CD4-positive, alpha-beta T cell (primary cell): ENCODE measurements at regions not wholly inside any gene's neighbourhood (a gene's known extent, or its start where the extent isn't known, plus 50 kb on each side); places are given as distances from the start of the nearest gene placed in this dataset.

ENCODE experiments used
- ATAC-seq: fragments of 200-7000 bp; cut with Tn5 transposase; one replicate; pipeline ENCODE4 v1.10.0; 2022; ENCODE audit warnings: mild to moderate bottlenecking; ENCODE audit not compliant: poor library complexity
- CTCF ChIA-PET: fragments of 350-600 bp; sonication (Branson Sonifier 250); formaldehyde crosslinking; loops from one replicate; lab custom pipeline; 2021; ENCODE audit warnings: antibody characterized with exemption, inconsistent platforms; lab: Charles Lee
- POLR2A ChIA-PET: fragments of 350-600 bp; sonication (Branson Sonifier 250); formaldehyde crosslinking; loops from one replicate; lab custom pipeline; 2021; ENCODE audit warnings: antibody characterized with exemption, inconsistent platforms; lab: Charles Lee
- DNase-seq, 14 experiments: peaks; one replicate each; pipeline ENCODE4 v3.0.0-alpha.2; 2013 to 2020; ENCODE audit warnings: mixed read lengths in 2 of 14
- H3K27ac ChIP-seq, 2 donors: one replicate each; pipeline versions ENCODE4 v1.5.1 to v1.7.0; 2013; ENCODE audit warnings: low read length in 2 of 2, low read depth in 1 of 2, mild to moderate bottlenecking in 1 of 2
- H3K27me3 ChIP-seq, 2 experiments: 1 replicate in 1 of 2; 2 replicates in 1 of 2; pipeline versions ENCODE4 v1.6.1 to v1.7.0; 2013; ENCODE audit warnings: low read length in 2 of 2, control low read depth in 1 of 2, mild to moderate bottlenecking in 1 of 2, moderate library complexity in 1 of 2; ENCODE audit not compliant: insufficient read depth in 2 of 2, control insufficient read depth in 1 of 2
- H3K36me3 ChIP-seq: one replicate; pipeline ENCODE4 v1.6.1; 2013; ENCODE audit warnings: low read length, control low read depth; ENCODE audit not compliant: insufficient read depth
- H3K4me1 ChIP-seq: one replicate; pipeline ENCODE4 v1.6.1; 2013; ENCODE audit warnings: low read length, control low read depth; ENCODE audit not compliant: insufficient read depth
- H3K4me3 ChIP-seq: one replicate; pipeline ENCODE4 v1.5.1; 2013; ENCODE audit warnings: mild to moderate bottlenecking, low read length, moderate library complexity
- H3K9me3 ChIP-seq, 2 experiments: 1 replicate in 1 of 2; 2 replicates in 1 of 2; pipeline versions ENCODE4 v1.6.1 to v1.7.0; 2013; ENCODE audit warnings: low read length in 2 of 2, mild to moderate bottlenecking in 2 of 2, control low read depth in 1 of 2, moderate library complexity in 1 of 2; ENCODE audit not compliant: control insufficient read depth in 1 of 2, insufficient read depth in 1 of 2
- H3K27ac Mint-ChIP-seq: one replicate; pipeline ENCODE4 v1.8.0; 2020; ENCODE audit warnings: mixed read lengths
- H3K27me3 Mint-ChIP-seq: one replicate; pipeline ENCODE4 v1.8.0; 2021; ENCODE audit warnings: mixed read lengths
- H3K36me3 Mint-ChIP-seq: one replicate; pipeline ENCODE4 v1.8.0; 2021; ENCODE audit warnings: low read depth, mixed read lengths
- H3K4me1 Mint-ChIP-seq: one replicate; pipeline ENCODE4 v1.8.0; 2021; ENCODE audit warnings: low read depth, mixed read lengths
- H3K4me3 Mint-ChIP-seq: one replicate; pipeline ENCODE4 v1.8.0; 2020; ENCODE audit warnings: mild to moderate bottlenecking, mixed read lengths
- H3K9me3 Mint-ChIP-seq: one replicate; pipeline ENCODE4 v1.8.0; 2020; ENCODE audit warnings: mixed read lengths
- CTCF ChIP-seq: fragments of 200-600 bp; IDR thresholded peaks from one replicate; pipeline ENCODE4 v1.8.0; 2022; ENCODE audit warnings: antibody characterized with exemption, mild to moderate bottlenecking
- intact Hi-C, 2 experiments: fragments of 100-400 bp; cut with DNase I in 1 of 2; cut with micrococcal nuclease in 1 of 2; formaldehyde crosslinking; loops; one replicate each; pipeline versions ENCODE4 v1.15.1 to v1.9.0; 2023 to 2025; cut with DNase I, micrococcal nuclease

GRCh38 chr1:185573677-185574076, 160.5 kb upstream of the HMCN1 start:
- Histone ChIP-seq H3K4me1 (peaks cover 13% of the 10 kb centered on the region), H3K9me3 (peaks cover 2 to 3% of the 10 kb centered on the region in 2 experiments), H3K27me3 (no peaks in the 10 kb centered on the region), H3K4me3 (no peak overlapping the region), H3K27ac (no peak overlapping the region), H3K36me3 (no peaks in the 10 kb centered on the region)
- ATAC-seq, result no peak
- H3K4me3 Mint-ChIP-seq, result no peak overlapping the region
- peaks cover 4% of the 10 kb centered on the region for H3K36me3 Mint-ChIP-seq
- no peak for DNase-seq
- no peak for TF ChIP-seq CTCF
- CTCF ChIA-PET, result interaction anchor here (3.4 kb wide), 1 partner anchor 11 kb away, joined by 9 read pairs; no protein-coding TSS in a partner anchor
- no peak overlapping the region for H3K27ac Mint-ChIP-seq
- POLR2A ChIA-PET, result interaction anchor here (1.1 to 1.3 kb wide), 2 partner anchors 11 to 256 kb away, joined by 3 read pairs; no protein-coding TSS in a partner anchor
- peaks cover 9% of the 10 kb centered on the region for H3K9me3 Mint-ChIP-seq
- H3K4me1 Mint-ChIP-seq, result peaks cover 40% of the 10 kb centered on the region
- intact Hi-C loops, result loop anchor here in 1 of 2 experiments (2.0 kb wide), 1 partner anchor 15 kb away; no protein-coding TSS in a partner anchor
- H3K27me3 Mint-ChIP-seq, result no peaks in the 10 kb centered on the region

- Mint-ChIP-seq H3K27ac (no peak overlapping the region), H3K9me3 (peaks cover 6% of the 10 kb centered on the region), H3K36me3 (no peaks in the 10 kb centered on the region), H3K4me1 (peaks cover 45% of the 10 kb centered on the region), H3K27me3 (no peaks in the 10 kb centered on the region), H3K4me3 (no peak overlapping the region)
- Histone ChIP-seq H3K27me3 (no peaks in the 10 kb centered on the region), H3K36me3 (no peaks in the 10 kb centered on the region), H3K4me3 (no peak overlapping the region), H3K9me3 (peaks cover 0 to 3% of the 10 kb centered on the region in 2 experiments), H3K27ac (no peak overlapping the region), H3K4me1 (peaks cover 15% of the 10 kb centered on the region)
- DNase-seq (no peak), ATAC-seq (no peak)
- POLR2A ChIA-PET, result interaction anchor here (1.1 kb wide), 1 partner anchor 10 kb away, joined by 3 read pairs; no protein-coding TSS in a partner anchor
- CTCF ChIA-PET, result interaction anchor here (3.4 kb wide), 1 partner anchor 10 kb away, joined by 9 read pairs; no protein-coding TSS in a partner anchor
- no peak for TF ChIP-seq CTCF
- intact Hi-C loops, result no loop called here
These were observed 161.0 kb upstream of the HMCN1 start for GRCh38 chr1:185573162-185573561.

GRCh38 chr1:185570962-185571361, 163.2 kb upstream of the HMCN1 start:
- H3K36me3 Mint-ChIP-seq, result no peaks in the 10 kb centered on the region
- peak overlapping the region; percentile 94 for H3K27ac Mint-ChIP-seq
- CTCF ChIA-PET, result interaction anchor here (0.7 to 1.8 kb wide), 3 partner anchors 11 to 253 kb away, joined by 3 to 5 read pairs (median 4); partner anchors contain the start of gene IVNS1ABP
- POLR2A ChIA-PET, result interaction anchor here (0.7 to 2.6 kb wide), 2 partner anchors 11 to 254 kb away, joined by 4 to 11 read pairs; partner anchors contain the start of gene IVNS1ABP
- H3K27me3 ChIP-seq, result no peaks in the 10 kb centered on the region
- no peak overlapping the region for H3K4me3 ChIP-seq
- H3K9me3 ChIP-seq, result no peaks in the 10 kb centered on the region
- H3K9me3 Mint-ChIP-seq, result peaks cover 4% of the 10 kb centered on the region
- ATAC-seq, result peak; percentile 21
- no peaks in the 10 kb centered on the region for H3K27me3 Mint-ChIP-seq
- H3K27ac ChIP-seq, result no peak overlapping the region
- no peak overlapping the region for H3K4me3 Mint-ChIP-seq
- intact Hi-C loops, result no loop called here
- TF ChIP-seq CTCF, result no peak
- peaks cover 66% of the 10 kb centered on the region for H3K4me1 Mint-ChIP-seq
- DNase-seq, result peak in 6 of 14 experiments; percentile 19 to 60 (median 36)
- H3K36me3 ChIP-seq, result no peaks in the 10 kb centered on the region
- H3K4me1 ChIP-seq, result peaks cover 25% of the 10 kb centered on the region
